Stimulated activated effector memory CD8-positive, alpha-beta T cell treated with anti-CD3 and anti-CD28 coated beads, Interleukin-12 subunit alpha, Interleukin-12 subunit beta, amount 100 ng/mL, for 72 hours (primary cell): ENCODE measurements at regions not wholly inside any gene's neighbourhood (a gene's known extent, or its start where the extent isn't known, plus 50 kb on each side); places are given as distances from the start of the nearest gene placed in this dataset.

Experiments
- ATAC-seq: fragments of 150-1000 bp; cut with Tn5 transposase; 2 replicates; pipeline ENCODE4 v1.10.0; 2021
- DNase-seq, 2 donors: peaks; one replicate each; pipeline ENCODE4 v3.0.0; 2021 to 2022; ENCODE audit warnings: low spot score in 2 of 2
- H3K27ac Mint-ChIP-seq: one replicate; pipeline ENCODE4 v1.8.0; 2022; ENCODE audit warnings: mild to moderate bottlenecking, mixed read lengths
- H3K36me3 Mint-ChIP-seq: one replicate; pipeline ENCODE4 v1.8.0; 2022; ENCODE audit warnings: mild to moderate bottlenecking, mixed read lengths
- H3K4me1 Mint-ChIP-seq: one replicate; pipeline ENCODE4 v1.8.0; 2022; ENCODE audit warnings: mixed read lengths
- H3K4me3 Mint-ChIP-seq: one replicate; pipeline ENCODE4 v1.8.0; 2022; ENCODE audit warnings: mild to moderate bottlenecking, mixed read lengths
- H3K9me3 Mint-ChIP-seq: one replicate; pipeline ENCODE4 v1.8.0; 2022; ENCODE audit warnings: mixed read lengths

- Mint-ChIP-seq H3K4me3 (no peak overlapping the region), H3K4me1 (no peaks in the 10 kb centered on the region), H3K27ac (no peak overlapping the region), H3K9me3 (no peaks in the 10 kb centered on the region), H3K36me3 (no peaks in the 10 kb centered on the region)
- ATAC-seq (no peak), DNase-seq (no peak)
Measured at GRCh38 chr11:114982141-114982540, 303.8 kb downstream of the NXPE2 start.

GRCh38 chr11:114984611-114985163 is 306.4 kb downstream of the NXPE2 start:
- no peaks in the 10 kb centered on the region for H3K36me3 Mint-ChIP-seq
- H3K27ac Mint-ChIP-seq = no peak overlapping the region
- no peak for DNase-seq
- no peak overlapping the region for H3K4me3 Mint-ChIP-seq
- ATAC-seq = no peak
- H3K4me1 Mint-ChIP-seq = no peaks in the 10 kb centered on the region
- no peaks in the 10 kb centered on the region for H3K9me3 Mint-ChIP-seq

- no peaks in the 10 kb centered on the region for H3K9me3 Mint-ChIP-seq
- no peak overlapping the region for H3K4me3 Mint-ChIP-seq
- no peak overlapping the region for H3K27ac Mint-ChIP-seq
- no peaks in the 10 kb centered on the region for H3K36me3 Mint-ChIP-seq
- no peaks in the 10 kb centered on the region for H3K4me1 Mint-ChIP-seq
- ATAC-seq = no peak
- no peak for DNase-seq
Measured at GRCh38 chr11:114986365-114986764, 308.0 kb downstream of the NXPE2 start.

DNA sequence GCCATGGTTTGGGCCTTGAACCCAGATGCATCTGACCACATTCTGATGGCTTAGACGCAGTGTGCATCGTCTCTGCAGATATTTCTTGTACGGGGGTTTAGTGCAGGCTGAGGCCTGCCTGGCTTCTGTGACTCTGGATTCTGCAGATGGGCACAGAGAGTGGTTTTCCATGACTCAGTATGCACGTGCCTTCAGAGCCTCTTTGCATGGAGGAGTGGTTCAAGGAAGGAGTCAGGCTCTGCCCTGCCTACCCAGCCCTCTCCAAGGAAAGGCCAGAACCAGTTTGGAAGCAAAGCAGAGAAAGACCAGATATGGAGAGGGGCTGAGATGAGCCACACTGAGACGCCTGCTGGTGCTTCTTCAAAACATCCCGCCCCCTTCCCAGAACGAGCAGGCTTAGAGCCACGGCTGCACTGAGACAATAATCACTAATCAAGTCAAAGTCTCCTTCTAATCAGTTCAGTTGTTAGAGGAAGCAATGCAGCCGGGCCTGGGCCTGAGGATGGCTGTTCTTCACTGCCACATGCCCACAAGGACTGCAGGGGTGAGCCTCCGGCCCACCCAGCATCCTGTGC is 308.9 kb downstream of the NXPE2 start:
- no peak for DNase-seq

DNA sequence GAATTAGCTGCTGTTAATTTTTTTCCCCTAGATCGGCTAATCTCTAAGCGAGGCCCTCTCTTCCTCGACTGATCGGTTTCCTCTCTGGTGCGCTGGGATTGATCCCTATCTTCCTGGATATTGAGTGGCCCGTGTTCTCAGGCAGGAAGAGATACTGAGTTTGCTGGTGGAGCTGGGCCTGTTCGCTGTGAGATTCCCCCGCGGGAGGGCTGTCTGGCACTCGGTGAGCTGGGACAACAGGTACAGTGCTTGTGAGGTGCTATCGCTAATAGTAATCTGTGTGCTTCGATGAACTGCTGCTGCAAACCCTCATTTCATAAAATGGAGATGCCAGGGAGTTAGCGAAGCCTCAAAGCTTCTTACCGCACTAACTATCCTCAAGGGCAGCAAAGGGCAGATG is 310.3 kb downstream of the NXPE2 start:
- Mint-ChIP-seq H3K4me1 (no peaks in the 10 kb centered on the region), H3K9me3 (no peaks in the 10 kb centered on the region), H3K36me3 (no peaks in the 10 kb centered on the region), H3K4me3 (no peak overlapping the region), H3K27ac (no peak overlapping the region)
- DNase-seq (no peak), ATAC-seq (no peak)

More for the DNA sequence above, 308.9 kb downstream of the NXPE2 start:
- no peak for ATAC-seq
- Mint-ChIP-seq H3K9me3 (no peaks in the 10 kb centered on the region), H3K4me3 (no peak overlapping the region), H3K27ac (no peak overlapping the region), H3K4me1 (no peaks in the 10 kb centered on the region), H3K36me3 (no peaks in the 10 kb centered on the region)

- H3K4me3 Mint-ChIP-seq = no peak overlapping the region
- H3K36me3 Mint-ChIP-seq = no peaks in the 10 kb centered on the region
- H3K4me1 Mint-ChIP-seq = no peaks in the 10 kb centered on the region
- no peak overlapping the region for H3K27ac Mint-ChIP-seq
- DNase-seq (no peak), ATAC-seq (no peak)
- H3K9me3 Mint-ChIP-seq = no peaks in the 10 kb centered on the region
Measured at GRCh38 chr11:114989536-114989935, 311.2 kb downstream of the NXPE2 start.

- no peaks in the 10 kb centered on the region for H3K9me3 Mint-ChIP-seq
- no peak overlapping the region for H3K4me3 Mint-ChIP-seq
- no peaks in the 10 kb centered on the region for H3K36me3 Mint-ChIP-seq
- DNase-seq (no peak), ATAC-seq (no peak)
- no peak overlapping the region for H3K27ac Mint-ChIP-seq
- no peaks in the 10 kb centered on the region for H3K4me1 Mint-ChIP-seq
Measured at GRCh38 chr11:115005663-115006062, 327.3 kb downstream of the NXPE2 start.

DNA sequence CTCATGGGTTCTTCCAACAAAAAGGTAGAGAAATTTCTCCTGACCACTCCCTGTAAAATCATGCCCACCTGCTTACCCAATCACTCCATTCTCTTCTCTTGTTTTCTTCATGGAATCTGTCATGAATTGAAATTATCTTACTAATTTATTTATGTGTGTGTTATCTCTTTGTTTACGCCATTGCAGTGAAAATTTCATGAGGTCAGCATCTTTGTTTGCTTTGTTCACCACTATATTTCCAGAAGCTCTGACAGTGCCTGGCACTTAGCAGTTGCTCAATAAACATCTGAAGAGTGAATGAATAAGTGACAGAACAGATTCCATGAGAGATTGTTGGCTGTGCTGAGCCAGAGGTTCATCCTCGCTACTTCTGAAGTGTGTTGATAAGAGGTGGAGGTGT is 329.5 kb downstream of the NXPE2 start:
- no peaks in the 10 kb centered on the region for H3K4me1 Mint-ChIP-seq
- no peak overlapping the region for H3K27ac Mint-ChIP-seq
- no peaks in the 10 kb centered on the region for H3K9me3 Mint-ChIP-seq

GRCh38 chr11:115008799-115009198 is 330.5 kb downstream of the NXPE2 start:
- no peaks in the 10 kb centered on the region for H3K36me3 Mint-ChIP-seq
- no peak overlapping the region for H3K4me3 Mint-ChIP-seq
- H3K4me1 Mint-ChIP-seq = no peaks in the 10 kb centered on the region
- no peaks in the 10 kb centered on the region for H3K9me3 Mint-ChIP-seq
- DNase-seq (no peak), ATAC-seq (no peak)
- H3K27ac Mint-ChIP-seq = no peak overlapping the region

More for the DNA sequence above, 329.5 kb downstream of the NXPE2 start:
- H3K36me3 Mint-ChIP-seq = no peaks in the 10 kb centered on the region
- DNase-seq (no peak), ATAC-seq (no peak)
- no peak overlapping the region for H3K4me3 Mint-ChIP-seq

DNA sequence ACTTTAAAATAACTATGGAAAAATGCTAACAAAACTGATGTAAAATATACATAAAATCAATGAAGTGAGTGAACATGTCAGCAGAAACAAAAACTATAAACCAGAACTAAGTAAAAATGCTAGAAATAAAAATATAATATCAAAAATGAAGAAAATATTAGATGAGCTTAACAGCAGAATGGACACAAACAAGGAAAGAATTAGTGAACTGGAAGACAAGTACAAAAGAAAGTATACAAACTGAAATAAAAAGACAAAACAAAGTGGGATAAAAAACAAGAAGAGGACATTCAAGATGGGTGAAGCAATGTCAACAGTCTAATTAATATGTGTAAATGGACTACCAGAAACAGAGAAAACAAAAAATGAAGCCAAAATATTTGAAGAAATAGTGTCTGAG is 339.2 kb downstream of the NXPE2 start:
- no peak for DNase-seq
- Mint-ChIP-seq H3K36me3 (no peaks in the 10 kb centered on the region), H3K27ac (no peak overlapping the region), H3K4me3 (no peak overlapping the region), H3K4me1 (no peaks in the 10 kb centered on the region), H3K9me3 (peaks cover 14% of the 10 kb centered on the region)
- no peak for ATAC-seq

DNA sequence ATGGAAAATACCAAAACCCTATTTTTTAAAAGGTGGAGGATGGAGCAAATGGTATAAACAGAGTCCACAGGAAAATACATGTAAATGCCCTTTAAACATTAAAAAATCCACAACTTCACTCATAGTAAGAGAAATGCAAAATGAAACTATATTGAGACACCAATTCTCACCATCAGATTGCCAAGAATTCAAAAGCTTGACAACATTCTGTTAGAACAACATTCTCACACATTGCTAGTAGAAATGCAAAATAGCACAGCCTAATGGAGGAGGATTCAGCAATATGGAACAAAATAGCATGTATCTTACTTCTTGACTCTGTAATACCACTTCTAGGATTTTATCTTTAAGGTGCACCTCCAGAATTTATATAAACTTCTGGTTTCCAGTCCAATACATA is 351.8 kb downstream of the NXPE2 start:
- no peak for DNase-seq
- Mint-ChIP-seq H3K4me3 (no peak overlapping the region), H3K9me3 (peaks cover 4% of the 10 kb centered on the region), H3K36me3 (no peaks in the 10 kb centered on the region), H3K27ac (no peak overlapping the region), H3K4me1 (no peaks in the 10 kb centered on the region)
- no peak for ATAC-seq

DNA sequence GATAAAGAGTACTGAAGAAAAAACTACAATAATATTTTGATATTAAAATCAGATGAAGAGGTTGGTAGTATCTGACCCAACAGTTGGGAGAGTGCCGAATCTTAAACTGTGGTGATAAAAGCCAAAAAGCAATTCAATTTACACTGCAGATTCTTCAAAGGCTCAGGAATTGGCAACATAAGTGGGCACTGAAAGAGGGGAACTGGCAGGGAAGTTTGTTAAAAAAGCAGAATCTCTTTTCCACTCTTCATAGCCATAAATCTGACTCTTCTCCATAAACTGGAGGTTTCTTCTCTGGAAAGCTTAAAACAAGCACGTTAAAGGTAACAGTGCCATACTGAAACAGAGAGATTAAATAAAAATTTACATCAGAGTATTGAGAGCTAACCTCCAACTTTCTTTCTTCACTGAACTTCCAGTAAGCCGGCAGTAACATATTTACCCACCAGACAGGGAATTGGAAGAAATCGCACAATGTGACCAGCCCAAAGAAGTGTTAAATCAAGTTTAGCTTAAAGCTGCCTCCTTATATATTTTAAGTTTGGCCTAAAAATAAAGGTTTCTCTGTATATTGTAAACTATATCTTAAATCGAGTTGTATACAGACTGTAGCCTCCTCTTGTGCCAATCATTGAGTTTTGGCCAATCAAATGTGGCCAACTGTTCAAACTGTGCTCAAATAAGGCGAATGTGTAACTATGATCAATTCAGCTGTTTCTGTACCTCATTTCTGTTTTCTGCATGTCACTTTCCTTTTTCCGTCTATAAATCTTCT is 358.3 kb downstream of the NXPE2 start:
- Mint-ChIP-seq H3K36me3 (no peaks in the 10 kb centered on the region), H3K4me1 (no peaks in the 10 kb centered on the region), H3K9me3 (peaks cover 2% of the 10 kb centered on the region), H3K4me3 (no peak overlapping the region), H3K27ac (no peak overlapping the region)
- DNase-seq (no peak), ATAC-seq (no peak)

- H3K4me1 Mint-ChIP-seq = no peaks in the 10 kb centered on the region
- no peak overlapping the region for H3K27ac Mint-ChIP-seq
- no peak overlapping the region for H3K4me3 Mint-ChIP-seq
- peak; percentile 26 for ATAC-seq
- no peak for DNase-seq
- H3K36me3 Mint-ChIP-seq = no peaks in the 10 kb centered on the region
- peaks cover 2% of the 10 kb centered on the region for H3K9me3 Mint-ChIP-seq
Measured at GRCh38 chr11:115042002-115042401, 363.7 kb downstream of the NXPE2 start.

- no peak for ATAC-seq
Measured at GRCh38 chr11:115047631-115048030, 369.3 kb downstream of the NXPE2 start.

DNA sequence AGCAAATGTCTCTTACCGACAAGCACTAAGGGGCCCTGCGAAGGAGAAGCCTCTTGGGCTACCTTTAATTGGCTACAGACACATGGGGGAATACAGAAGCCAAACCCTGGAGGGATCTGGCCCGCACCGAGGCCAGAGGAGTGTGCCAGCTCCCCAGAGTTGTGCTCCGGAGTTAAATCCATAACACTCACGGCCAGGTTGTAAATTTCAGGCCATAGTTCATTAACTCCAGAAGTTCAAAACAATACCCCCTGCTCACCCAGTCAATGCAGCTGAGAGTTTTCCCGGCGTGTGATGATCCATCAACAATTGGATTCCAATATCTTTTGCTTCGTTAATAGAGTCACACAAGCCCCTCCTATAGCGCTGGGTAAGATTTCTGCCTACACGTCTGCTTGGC is 371.5 kb downstream of the NXPE2 start:
- no peak overlapping the region for H3K27ac Mint-ChIP-seq
- no peak overlapping the region for H3K4me3 Mint-ChIP-seq
- H3K36me3 Mint-ChIP-seq = no peaks in the 10 kb centered on the region
- H3K9me3 Mint-ChIP-seq = no peaks in the 10 kb centered on the region
- ATAC-seq (no peak), DNase-seq (no peak)
- no peaks in the 10 kb centered on the region for H3K4me1 Mint-ChIP-seq

More at GRCh38 chr11:115047631-115048030, 369.3 kb downstream of the NXPE2 start:
- H3K4me1 Mint-ChIP-seq = no peaks in the 10 kb centered on the region
- H3K9me3 Mint-ChIP-seq = no peaks in the 10 kb centered on the region
- DNase-seq = no peak
- no peaks in the 10 kb centered on the region for H3K36me3 Mint-ChIP-seq
- no peak overlapping the region for H3K27ac Mint-ChIP-seq
- no peak overlapping the region for H3K4me3 Mint-ChIP-seq

- H3K4me1 Mint-ChIP-seq = no peaks in the 10 kb centered on the region
- H3K4me3 Mint-ChIP-seq = no peak overlapping the region
- ATAC-seq (no peak), DNase-seq (no peak)
- H3K27ac Mint-ChIP-seq = no peak overlapping the region
- no peaks in the 10 kb centered on the region for H3K36me3 Mint-ChIP-seq
- no peaks in the 10 kb centered on the region for H3K9me3 Mint-ChIP-seq
Measured at GRCh38 chr11:115050756-115051155, 372.4 kb downstream of the NXPE2 start.
